HCT116 (cell line): ENCODE measurements at regions not wholly inside any gene's neighbourhood (a gene's known extent, or its start where the extent isn't known, plus 50 kb on each side); places are given as distances from the start of the nearest gene placed in this dataset.

Experiments used
- ATF3 ChIP-seq: IDR thresholded peaks from 2 replicates; pipeline ENCODE4 v1.6.1; 2012
- CEBPB ChIP-seq: IDR thresholded peaks from 2 replicates; pipeline ENCODE4 v1.6.1; 2012; ENCODE audit warnings: low read depth
- CTCF ChIP-seq, 3 experiments: fragments of 200-600 bp in 1 of 3; sonication (generic) in 1 of 3; IDR thresholded peaks in 2 of 3; conservative IDR thresholded peaks in 1 of 3; 2 replicates each; pipeline ENCODE4 v1.5.1; 2012 to 2017; ENCODE audit warnings: low read depth in 2 of 3, low read length in 2 of 3, antibody characterized with exemption in 1 of 3, borderline replicate concordance in 1 of 3, control low read depth in 1 of 3, mild to moderate bottlenecking in 1 of 3, mixed read lengths in 1 of 3, mixed run types in 1 of 3, moderate library complexity in 1 of 3; ENCODE audit not compliant: insufficient read depth in 1 of 3
- EZH2 ChIP-seq: fragments of 200-600 bp; sonication (generic); IDR thresholded peaks from 2 replicates; pipeline ENCODE4 v1.6.1; 2017; ENCODE audit warnings: antibody characterized with exemption, mixed run types
- POLR2AphosphoS5 ChIP-seq: IDR thresholded peaks from 2 replicates; pipeline ENCODE4 v1.6.1; 2011; ENCODE audit warnings: mild to moderate bottlenecking, low read depth, low read length, moderate library complexity
- RAD21 ChIP-seq: IDR thresholded peaks from 2 replicates; pipeline ENCODE4 v1.6.1; 2012; ENCODE audit warnings: low read depth, mild to moderate bottlenecking
- TCF7L2 ChIP-seq: IDR thresholded peaks from 2 replicates; pipeline ENCODE4 v1.7.0; 2011; ENCODE audit warnings: borderline replicate concordance, inconsistent platforms; ENCODE audit not compliant: insufficient read depth, insufficient read length; ENCODE audit errors: extremely low read depth

GRCh38 chr4:104735174-104735573, 240.5 kb upstream of the CXXC4 start:
- TF ChIP-seq CTCF (IDR thresholded peaks at IDR 0.05 in 2 of 3, conservative IDR thresholded peaks at IDR 0.05 in 1 of 3; ENCODE audit: borderline replicate concordance in 1 of 3, insufficient read depth in 1 of 3, low read depth in 2 of 3, low read length in 2 of 3) (no peak), CEBPB (no peak), ATF3 (no peak), EZH2 (no peak), RAD21 (no peak), TCF7L2 (no peak), POLR2AphosphoS5 (no peak)
